Fibroblast of lung (primary cell): ENCODE measurements at regions not wholly inside any gene's neighbourhood (a gene's known extent, or its start where the extent isn't known, plus 50 kb on each side); places are given as distances from the start of the nearest gene placed in this dataset.

ENCODE experiments used
- CTCF ChIP-seq, 2 donors: IDR thresholded peaks in 1 of 2; conservative IDR thresholded peaks in 1 of 2; 1 replicate in 1 of 2; 2 replicates in 1 of 2; pipeline ENCODE4 v1.5.1; 2011 to 2012; ENCODE audit warnings: low read length in 2 of 2, control low read depth in 1 of 2, inconsistent platforms in 1 of 2, low read depth in 1 of 2, mild to moderate bottlenecking in 1 of 2
- EZH2 ChIP-seq: IDR thresholded peaks from 2 replicates; pipeline ENCODE4 v1.5.1; 2012; ENCODE audit warnings: low read length, control low read depth, mild to moderate bottlenecking; ENCODE audit errors: missing control alignments

- TF ChIP-seq CTCF (conservative IDR thresholded peaks at IDR 0.05 in 1 of 2, IDR thresholded peaks at IDR 0.05 in 1 of 2; ENCODE audit: low read depth in 1 of 2, low read length in 2 of 2): no peak
- TF ChIP-seq EZH2: no peak
Measured at GRCh38 chr3:87126321-87126720, 100.8 kb upstream of the CHMP2B start.
